ENCODE measurements at regions not wholly inside any gene's neighbourhood (a gene's known extent, or its start where the extent isn't known, plus 50 kb on each side); places are given as distances from the start of the nearest gene placed in this dataset.
"Not testable (repeated sequence)": the region's sequence is repeated elsewhere in the genome, so short reads cannot be mapped to it uniquely, and the experiment has no call there.

DNA sequence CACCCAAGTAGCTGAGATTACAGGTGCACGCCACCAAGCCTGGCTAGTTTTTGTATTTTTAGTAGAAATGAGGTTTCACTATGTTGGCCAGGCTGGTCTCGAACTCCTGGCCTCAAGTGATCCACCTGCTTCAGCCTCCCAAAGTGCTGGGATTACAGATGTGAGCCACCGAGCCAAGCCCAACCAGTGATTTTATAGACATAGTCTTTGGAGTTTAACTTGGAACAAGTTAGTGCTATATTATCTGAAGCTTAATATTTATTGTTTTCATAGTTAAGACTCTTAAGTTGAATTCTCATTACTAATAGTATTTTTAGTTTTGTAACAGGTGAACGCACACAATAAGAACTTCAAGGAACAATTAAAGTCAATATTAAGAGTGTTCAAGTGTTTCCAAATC, 122.1 kb downstream of the SPAG6 start:
- H3K4me3 ChIP-seq; intact Hi-C loops (cut with micrococcal nuclease; ENCODE audit: unreplicated experiment); H3F3A ChIP-seq (ENCODE audit: insufficient read depth, low read depth); H3K27me3 ChIP-seq (ENCODE audit: insufficient read depth, low read depth); H4K20me1 ChIP-seq (ENCODE audit: insufficient read depth); H3K36me3 ChIP-seq (ENCODE audit: low read depth); H3K4me1 ChIP-seq (replicated peaks; ENCODE audit: insufficient read depth); BruUV-seq (replicated peaks); H3K79me2 ChIP-seq (ENCODE audit: low read depth); H3K9me3 ChIP-seq (ENCODE audit: insufficient read depth, low read depth); H3K4me2 ChIP-seq; H2AFZ ChIP-seq; H3K9me2 ChIP-seq (ENCODE audit: insufficient read depth); CTCF ChIA-PET; H3K27ac ChIP-seq; DNase-seq: not testable (repeated sequence)
- POLR2A ChIA-PET (ENCODE audit: unreplicated experiment), result interaction anchor here (0.6 kb wide), 1 partner anchor 88 kb away, joined by 4 read pairs; no protein-coding TSS in a partner anchor

GRCh38 chr10:22468570-22469320, 123.4 kb downstream of the SPAG6 start:
- Histone ChIP-seq H3K27ac (no peak overlapping the region), H3K4me2 (no peak overlapping the region), H3K9me3 (ENCODE audit: insufficient read depth, low read depth) (no peaks in the 10 kb centered on the region), H3K79me2 (ENCODE audit: low read depth) (no peaks in the 10 kb centered on the region), H3K4me3 (no peak overlapping the region), H3K4me1 (replicated peaks; ENCODE audit: insufficient read depth) (no peaks in the 10 kb centered on the region), H3K27me3 (ENCODE audit: insufficient read depth, low read depth) (no peaks in the 10 kb centered on the region), H3F3A (ENCODE audit: insufficient read depth, low read depth) (no peaks in the 10 kb centered on the region), H3K9me2 (ENCODE audit: insufficient read depth) (no peaks in the 10 kb centered on the region), H4K20me1 (ENCODE audit: insufficient read depth) (no peaks in the 10 kb centered on the region), H2AFZ (no peak overlapping the region), H3K36me3 (ENCODE audit: low read depth) (no peaks in the 10 kb centered on the region)
- POLR2A ChIA-PET (ENCODE audit: unreplicated experiment), result no interaction called here
- intact Hi-C loops (cut with micrococcal nuclease; ENCODE audit: unreplicated experiment), result no loop called here
- no peak for TF ChIP-seq EZH2 (IDR thresholded peaks at IDR 0.05; ENCODE audit: low read depth)
- no peak for TF ChIP-seq CTCF (conservative IDR thresholded peaks at IDR 0.05)
- no peak for DNase-seq
- no TSS peak for BruUV-seq (replicated peaks)
- CTCF ChIA-PET, result no interaction called here

DNA sequence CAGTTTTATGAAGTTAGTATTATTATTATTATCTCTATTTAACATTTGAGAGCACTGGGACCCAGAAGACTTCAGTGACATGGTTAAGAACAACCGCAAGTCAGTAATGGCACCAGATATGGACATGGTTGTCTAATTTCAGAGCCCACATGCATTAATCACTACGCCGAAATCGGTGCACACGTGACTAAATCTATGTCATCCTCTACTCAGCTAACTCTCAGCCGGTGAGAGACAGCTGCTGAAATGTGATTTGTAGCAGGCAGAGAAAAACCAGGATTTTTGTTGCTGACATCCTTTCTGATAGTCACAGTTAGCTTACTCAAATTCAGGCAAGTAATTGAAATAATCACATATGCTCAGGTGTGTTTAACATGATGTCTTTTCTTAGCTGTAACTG, 127.7 kb downstream of the SPAG6 start:
- Histone ChIP-seq H3K79me2 (ENCODE audit: low read depth) (no peaks in the 10 kb centered on the region), H3K4me3 (no peak overlapping the region), H3K9me3 (ENCODE audit: insufficient read depth, low read depth) (no peaks in the 10 kb centered on the region), H3K4me2 (no peak overlapping the region), H4K20me1 (ENCODE audit: insufficient read depth) (no peaks in the 10 kb centered on the region), H3K36me3 (ENCODE audit: low read depth) (no peaks in the 10 kb centered on the region), H2AFZ (no peak overlapping the region), H3K4me1 (replicated peaks; ENCODE audit: insufficient read depth) (no peaks in the 10 kb centered on the region), H3K27me3 (ENCODE audit: insufficient read depth, low read depth) (no peaks in the 10 kb centered on the region), H3F3A (ENCODE audit: insufficient read depth, low read depth) (no peaks in the 10 kb centered on the region), H3K27ac (no peak overlapping the region), H3K9me2 (ENCODE audit: insufficient read depth) (no peaks in the 10 kb centered on the region)
- intact Hi-C loops (cut with micrococcal nuclease; ENCODE audit: unreplicated experiment), result no loop called here
- no peak for TF ChIP-seq EZH2 (IDR thresholded peaks at IDR 0.05; ENCODE audit: low read depth)
- CTCF ChIA-PET, result no interaction called here
- DNase-seq, result no peak
- BruUV-seq (replicated peaks), result no TSS peak
- POLR2A ChIA-PET (ENCODE audit: unreplicated experiment), result no interaction called here

DNA sequence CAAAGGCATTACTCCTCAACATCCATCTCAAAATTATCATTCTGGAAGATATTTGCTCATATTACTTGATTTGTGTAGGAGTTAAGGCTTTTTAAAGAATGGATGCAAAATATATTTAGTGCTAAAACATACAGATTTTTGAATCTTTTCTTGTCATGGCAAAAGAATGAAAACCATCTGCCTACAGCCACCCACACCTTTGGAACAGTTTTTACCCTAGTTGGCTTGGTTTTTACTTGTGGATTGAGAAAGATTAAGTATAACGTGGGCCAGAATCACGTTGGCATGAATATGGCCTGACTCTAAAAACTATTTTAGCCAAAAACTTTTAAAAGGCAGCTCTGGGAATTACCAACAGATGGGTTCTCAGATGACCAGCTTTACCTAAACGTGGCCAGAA, 128.2 kb downstream of the SPAG6 start:
- Histone ChIP-seq H3K27ac (no peak overlapping the region), H3K27me3 (ENCODE audit: insufficient read depth, low read depth) (no peaks in the 10 kb centered on the region)

More for the DNA sequence above, 128.2 kb downstream of the SPAG6 start:
- Histone ChIP-seq H4K20me1 (ENCODE audit: insufficient read depth) (no peaks in the 10 kb centered on the region), H3K79me2 (ENCODE audit: low read depth) (no peaks in the 10 kb centered on the region), H2AFZ (no peak overlapping the region), H3K9me3 (ENCODE audit: insufficient read depth, low read depth) (no peaks in the 10 kb centered on the region), H3F3A (ENCODE audit: insufficient read depth, low read depth) (no peaks in the 10 kb centered on the region), H3K4me2 (no peak overlapping the region), H3K4me1 (replicated peaks; ENCODE audit: insufficient read depth) (no peaks in the 10 kb centered on the region), H3K9me2 (ENCODE audit: insufficient read depth) (no peaks in the 10 kb centered on the region), H3K4me3 (no peak overlapping the region), H3K36me3 (ENCODE audit: low read depth) (no peaks in the 10 kb centered on the region)
- DNase-seq, result no peak
- no TSS peak for BruUV-seq (replicated peaks)
- no peak for TF ChIP-seq CTCF (conservative IDR thresholded peaks at IDR 0.05)
- no peak for TF ChIP-seq EZH2 (IDR thresholded peaks at IDR 0.05; ENCODE audit: low read depth)
- POLR2A ChIA-PET (ENCODE audit: unreplicated experiment), result no interaction called here
- CTCF ChIA-PET, result no interaction called here
- intact Hi-C loops (cut with micrococcal nuclease; ENCODE audit: unreplicated experiment), result no loop called here

Data from PC-9 (cell line).